Activated naive CD4-positive, alpha-beta T cell treated with anti-CD3 and anti-CD28 coated beads for 36 hours (primary cell): ENCODE measurements at regions not wholly inside any gene's neighbourhood (a gene's known extent, or its start where the extent isn't known, plus 50 kb on each side); places are given as distances from the start of the nearest gene placed in this dataset.
"Not testable (repeated sequence)": the region's sequence is repeated elsewhere in the genome, so short reads cannot be mapped to it uniquely, and the experiment has no call there.

Experiments
- CTCF ChIA-PET: fragments of 350-600 bp; sonication (Branson Sonifier 250); formaldehyde crosslinking; loops from one replicate; lab custom pipeline; 2021; ENCODE audit warnings: antibody characterized with exemption; lab: Charles Lee
- DNase-seq: peaks from one replicate; pipeline ENCODE4 v3.0.0-alpha.2; 2020
- H3K27ac Mint-ChIP-seq: one replicate; pipeline ENCODE4 v1.8.0; 2021; ENCODE audit warnings: mild to moderate bottlenecking, mixed read lengths
- H3K27me3 Mint-ChIP-seq: one replicate; pipeline ENCODE4 v1.8.0; 2021; ENCODE audit warnings: low read depth, mixed read lengths
- H3K36me3 Mint-ChIP-seq: one replicate; pipeline ENCODE4 v1.8.0; 2021; ENCODE audit warnings: low read depth, mixed read lengths
- H3K4me1 Mint-ChIP-seq: one replicate; pipeline ENCODE4 v1.8.0; 2021; ENCODE audit warnings: low read depth, mixed read lengths
- H3K4me3 Mint-ChIP-seq: one replicate; pipeline ENCODE4 v1.8.0; 2021; ENCODE audit warnings: mild to moderate bottlenecking, moderate library complexity, mixed read lengths
- H3K9me3 Mint-ChIP-seq: one replicate; pipeline ENCODE4 v1.8.0; 2021; ENCODE audit warnings: mixed read lengths
- intact Hi-C: fragments of 100-400 bp; cut with micrococcal nuclease; formaldehyde crosslinking; loops from one replicate; pipeline ENCODE4 v1.15.1; 2023

DNA sequence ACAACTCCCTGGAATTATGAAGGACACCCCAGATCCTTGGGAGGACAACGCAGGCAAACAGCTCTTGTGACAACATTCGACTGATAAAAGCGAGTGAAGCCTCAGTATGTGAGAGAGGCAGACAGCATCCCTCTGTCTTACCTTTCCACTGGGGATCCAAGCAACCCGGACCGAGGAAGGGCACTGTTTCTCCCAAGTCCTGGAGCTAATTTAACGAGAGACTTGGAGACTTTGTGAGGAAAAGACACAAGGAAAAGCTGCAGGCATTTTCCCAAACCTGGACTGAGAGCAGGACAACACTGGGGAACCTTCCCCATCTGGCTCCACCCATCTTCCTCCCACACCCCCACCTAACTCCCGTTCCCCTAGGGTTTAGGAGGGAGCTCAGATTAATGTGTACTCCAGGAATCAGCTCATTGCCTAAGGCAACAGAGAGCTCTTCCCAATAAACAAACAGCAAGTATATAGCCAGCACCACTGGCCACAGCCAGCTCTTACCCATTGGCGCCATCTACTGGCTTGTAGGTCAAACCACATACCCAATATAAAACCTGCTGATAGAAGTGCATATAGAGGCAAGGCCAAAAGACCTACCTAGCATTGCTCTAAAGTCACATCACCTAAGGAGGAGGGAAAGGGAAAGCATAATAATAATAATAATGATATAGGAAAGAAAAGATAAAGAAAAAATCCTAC lies 76.7 kb upstream of the NEK3 start:
- DNase-seq: peak; percentile 58
- CTCF ChIA-PET, H3K27me3 Mint-ChIP-seq, H3K9me3 Mint-ChIP-seq, H3K4me1 Mint-ChIP-seq, H3K4me3 Mint-ChIP-seq, H3K36me3 Mint-ChIP-seq, H3K27ac Mint-ChIP-seq: not testable (repeated sequence)
- intact Hi-C loops: loop anchor here (5.0 kb wide), 3 partner anchors 44 to 216 kb away; partner anchors contain the start of genes NEK5 and VPS36

DNA sequence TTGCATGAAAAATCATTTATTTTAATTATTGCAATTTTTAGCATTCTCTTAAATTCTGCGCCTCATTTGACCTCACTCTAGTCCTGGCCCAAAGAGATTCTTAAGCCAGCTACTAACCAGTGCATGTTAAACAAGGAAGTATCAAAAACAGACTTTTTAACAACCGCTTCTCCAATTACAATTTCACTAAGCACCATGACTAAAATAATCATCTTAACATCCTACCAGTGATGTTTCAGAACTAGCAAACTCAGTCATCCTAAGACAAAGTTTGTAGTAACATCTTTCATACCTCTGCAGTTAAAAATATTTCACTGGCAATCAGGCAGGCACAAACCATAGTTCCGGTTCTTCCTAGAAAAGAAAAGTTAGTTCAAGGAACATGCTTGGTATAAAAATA lies 75.5 kb upstream of the NEK3 start:
- DNase-seq, H3K9me3 Mint-ChIP-seq, H3K4me3 Mint-ChIP-seq, CTCF ChIA-PET, H3K27me3 Mint-ChIP-seq, H3K27ac Mint-ChIP-seq, H3K36me3 Mint-ChIP-seq, H3K4me1 Mint-ChIP-seq: not testable (repeated sequence)
- intact Hi-C loops: loop anchor here (5.0 kb wide), 3 partner anchors 43 to 217 kb away; partner anchors contain the start of genes NEK5 and VPS36

DNA sequence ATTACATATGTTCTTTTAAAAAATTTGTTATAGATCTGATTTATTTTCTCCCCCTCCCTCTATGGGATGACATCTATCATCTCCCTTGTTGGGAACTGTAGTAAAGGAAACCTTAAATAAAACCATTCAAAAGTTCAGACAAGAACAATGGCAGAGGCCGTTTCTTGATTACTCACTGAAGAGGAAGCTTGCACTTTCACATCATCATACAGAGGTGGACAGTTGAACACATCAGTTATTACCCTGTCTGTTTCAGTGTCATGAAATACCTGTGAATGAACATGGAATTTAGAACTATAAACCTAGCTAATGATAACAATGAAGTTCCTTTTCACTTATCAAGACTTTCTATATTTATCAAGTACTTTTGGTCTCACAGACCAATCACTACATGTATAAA lies 63.7 kb upstream of the NEK3 start:
- H3K4me3 Mint-ChIP-seq, H3K36me3 Mint-ChIP-seq, DNase-seq, H3K27me3 Mint-ChIP-seq, H3K4me1 Mint-ChIP-seq, H3K9me3 Mint-ChIP-seq, H3K27ac Mint-ChIP-seq, intact Hi-C loops: not testable (repeated sequence)
- CTCF ChIA-PET: interaction anchor here (0.7 kb wide), 1 partner anchor 309 kb away, joined by 3 read pairs; no protein-coding TSS in a partner anchor

DNA sequence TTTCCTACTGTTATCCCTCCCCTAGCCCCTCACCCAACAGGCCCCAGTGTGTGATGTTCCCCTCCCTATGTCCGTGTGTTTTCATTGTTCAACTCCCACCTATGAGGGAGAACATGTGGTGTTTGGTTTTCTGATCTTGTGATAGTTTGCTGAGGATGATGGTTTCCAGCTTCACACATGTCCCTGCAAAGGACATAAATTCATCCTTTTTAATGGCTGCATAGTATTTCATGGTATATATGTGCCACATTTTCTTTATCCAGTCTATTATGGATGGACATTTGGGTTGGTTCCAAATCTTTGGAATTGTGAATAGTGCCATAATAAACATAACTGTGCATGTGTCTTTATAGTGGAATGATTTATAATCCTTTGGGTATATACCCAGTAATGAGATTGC lies 54.5 kb upstream of the NEK3 start:
- H3K9me3 Mint-ChIP-seq, intact Hi-C loops, CTCF ChIA-PET, H3K27ac Mint-ChIP-seq, H3K4me1 Mint-ChIP-seq, DNase-seq, H3K4me3 Mint-ChIP-seq, H3K36me3 Mint-ChIP-seq: not testable (repeated sequence)
- H3K27me3 Mint-ChIP-seq: peaks cover 21% of the 10 kb centered on the region

DNA sequence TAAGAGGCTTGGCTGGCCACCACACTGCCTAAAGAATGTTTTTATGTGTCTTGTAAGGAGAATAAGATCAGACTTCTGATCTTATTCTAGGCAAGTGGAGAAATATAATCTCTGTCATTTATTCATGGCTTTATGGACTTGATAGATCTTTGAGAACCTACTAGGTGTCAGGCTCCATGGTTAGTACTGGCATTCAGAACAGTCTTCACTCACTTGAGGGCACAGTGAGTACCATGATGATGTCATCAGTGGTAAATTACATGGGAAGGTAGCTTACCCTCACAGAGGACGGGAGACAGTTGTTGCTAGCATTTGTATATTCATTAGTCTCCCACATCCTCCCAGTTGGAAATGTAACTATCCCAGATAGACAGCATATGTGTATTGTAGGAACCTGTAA lies 53.5 kb upstream of the NEK3 start:
- H3K9me3 Mint-ChIP-seq, DNase-seq, H3K4me3 Mint-ChIP-seq, H3K36me3 Mint-ChIP-seq, H3K4me1 Mint-ChIP-seq, intact Hi-C loops, CTCF ChIA-PET, H3K27ac Mint-ChIP-seq: not testable (repeated sequence)
- peaks cover 21% of the 10 kb centered on the region for H3K27me3 Mint-ChIP-seq

DNA sequence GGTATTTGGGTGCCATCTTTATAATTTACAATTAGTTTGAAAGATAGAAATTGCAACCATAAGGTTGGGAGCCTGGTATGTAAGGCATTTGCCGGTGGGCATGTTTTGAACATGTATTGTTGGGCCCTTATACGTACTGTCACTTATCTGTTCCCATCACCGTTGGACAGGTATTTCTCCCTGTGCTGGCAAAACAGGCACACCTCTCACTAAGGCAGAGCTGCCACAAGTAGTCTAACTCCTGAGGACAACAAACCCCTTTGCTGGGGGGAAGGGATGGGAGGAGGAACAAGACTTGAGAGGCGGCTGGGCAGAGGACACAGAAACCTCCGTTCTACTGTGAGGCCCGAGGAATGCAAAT lies 52.0 kb upstream of the NEK3 start:
- H3K27ac Mint-ChIP-seq, intact Hi-C loops, H3K4me3 Mint-ChIP-seq, H3K9me3 Mint-ChIP-seq, CTCF ChIA-PET, H3K4me1 Mint-ChIP-seq, DNase-seq, H3K36me3 Mint-ChIP-seq: not testable (repeated sequence)
- peaks cover 13% of the 10 kb centered on the region for H3K27me3 Mint-ChIP-seq

DNA sequence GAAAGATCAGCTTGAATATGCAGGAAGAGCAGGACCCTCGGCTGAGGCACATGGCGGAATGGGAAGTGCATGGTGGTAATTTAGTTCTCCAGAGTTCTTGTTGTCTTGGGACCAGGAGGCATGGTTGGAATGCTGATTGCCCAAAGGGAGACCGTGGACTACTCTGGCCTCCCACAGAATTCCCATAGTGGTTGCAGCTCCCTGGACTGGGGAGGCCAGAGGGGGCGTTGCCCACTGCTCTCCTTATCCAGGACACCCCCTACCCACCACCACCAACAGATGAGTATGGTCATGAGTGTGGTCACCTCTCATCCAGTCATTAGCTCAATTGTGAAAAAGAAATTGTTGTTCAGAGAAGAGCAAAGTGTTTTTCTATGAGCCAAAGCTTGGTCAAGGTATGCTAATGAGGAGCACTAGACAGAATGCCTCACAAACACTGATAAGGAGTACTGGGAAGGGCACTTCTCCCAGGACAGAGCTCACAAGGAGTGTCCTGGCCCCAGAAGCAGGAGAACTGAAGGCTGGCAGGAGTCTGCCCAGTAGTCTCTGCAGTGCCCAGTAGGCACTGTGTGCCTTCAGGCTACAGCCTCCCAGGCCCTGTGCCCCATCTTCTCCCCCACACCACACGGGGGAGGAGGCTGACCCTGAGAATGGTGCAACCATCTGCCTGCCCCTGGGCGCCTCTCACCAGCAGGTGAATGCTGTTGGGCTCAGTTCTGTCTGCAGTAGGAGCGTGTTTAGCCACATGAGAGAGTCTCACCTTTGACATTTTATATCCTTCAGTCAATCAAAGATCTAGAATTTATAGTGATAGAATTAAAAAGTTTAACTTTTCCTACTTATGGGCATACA lies 51.4 kb upstream of the NEK3 start:
- H3K4me3 Mint-ChIP-seq, H3K36me3 Mint-ChIP-seq, H3K27ac Mint-ChIP-seq, intact Hi-C loops, H3K27me3 Mint-ChIP-seq, H3K4me1 Mint-ChIP-seq, CTCF ChIA-PET, DNase-seq, H3K9me3 Mint-ChIP-seq: not testable (repeated sequence)
